Natural killer cell (primary cell): ENCODE measurements at regions not wholly inside any gene's neighbourhood (a gene's known extent, or its start where the extent isn't known, plus 50 kb on each side); places are given as distances from the start of the nearest gene placed in this dataset.

Experiments
- ATAC-seq, 3 donors: fragments of 150-1000 bp in 2 of 3; fragments of 200-7000 bp in 1 of 3; cut with Tn5 transposase; 1 replicate in 1 of 3; 2 replicates in 2 of 3; pipeline ENCODE4 v1.10.0; 2021; ENCODE audit warnings: mild to moderate bottlenecking in 2 of 3, moderate library complexity in 2 of 3
- DNase-seq, 2 donors: peaks; one replicate each; pipeline versions ENCODE4 v3.0.0 to v3.0.0-alpha.2; 2013 to 2021; ENCODE audit warnings: mixed read lengths in 1 of 2
- H3K27ac ChIP-seq: one replicate; pipeline ENCODE4 v1.5.1; 2013; ENCODE audit warnings: mild to moderate bottlenecking, low read length
- H3K27me3 ChIP-seq: one replicate; pipeline ENCODE4 v1.6.1; 2013; ENCODE audit warnings: low read length; ENCODE audit not compliant: control insufficient read depth, insufficient read depth
- H3K36me3 ChIP-seq: one replicate; pipeline ENCODE4 v1.6.1; 2013; ENCODE audit warnings: low read length; ENCODE audit not compliant: control insufficient read depth, insufficient read depth
- H3K4me1 ChIP-seq: one replicate; pipeline ENCODE4 v1.6.1; 2013; ENCODE audit warnings: low read length; ENCODE audit not compliant: control insufficient read depth, insufficient read depth
- H3K4me3 ChIP-seq: one replicate; pipeline ENCODE4 v1.5.1; 2013; ENCODE audit warnings: low read length
- H3K9me3 ChIP-seq: one replicate; pipeline ENCODE4 v1.6.1; 2013; ENCODE audit warnings: low read length; ENCODE audit not compliant: control insufficient read depth, insufficient read depth
- H3K27ac Mint-ChIP-seq, 2 donors: one replicate each; pipeline ENCODE4 v1.8.0; 2022; ENCODE audit warnings: mild to moderate bottlenecking in 2 of 2, mixed read lengths in 2 of 2, moderate library complexity in 1 of 2
- H3K27me3 Mint-ChIP-seq, 2 donors: one replicate each; pipeline ENCODE4 v1.8.0; 2022; ENCODE audit warnings: low read depth in 2 of 2, mixed read lengths in 2 of 2
- H3K36me3 Mint-ChIP-seq: one replicate; pipeline ENCODE4 v1.8.0; 2022; ENCODE audit warnings: mixed read lengths
- H3K4me1 Mint-ChIP-seq, 2 donors: one replicate each; pipeline ENCODE4 v1.8.0; 2022; ENCODE audit warnings: mixed read lengths in 2 of 2
- H3K4me3 Mint-ChIP-seq: one replicate; pipeline ENCODE4 v1.8.0; 2022; ENCODE audit warnings: mild to moderate bottlenecking, moderate library complexity, mixed read lengths
- H3K9me3 Mint-ChIP-seq, 2 donors: one replicate each; pipeline ENCODE4 v1.8.0; 2022; ENCODE audit warnings: mixed read lengths in 2 of 2
- CTCF ChIP-seq: fragments of 200-600 bp; IDR thresholded peaks from one replicate; pipeline ENCODE4 v1.8.0; 2022; ENCODE audit warnings: antibody characterized with exemption
- WGBS: methylation state at CpG from one replicate; pipeline ENCODE4 v1.1.7; 2013; ENCODE audit warnings: missing lambda C conversion rate; ENCODE audit not compliant: insufficient coverage; 5-methylcytosine and 5-hydroxymethylcytosine counted together
- intact Hi-C: fragments of 100-400 bp; cut with micrococcal nuclease; formaldehyde crosslinking; loops from one replicate; pipeline ENCODE4 v1.14.2; 2022

DNA sequence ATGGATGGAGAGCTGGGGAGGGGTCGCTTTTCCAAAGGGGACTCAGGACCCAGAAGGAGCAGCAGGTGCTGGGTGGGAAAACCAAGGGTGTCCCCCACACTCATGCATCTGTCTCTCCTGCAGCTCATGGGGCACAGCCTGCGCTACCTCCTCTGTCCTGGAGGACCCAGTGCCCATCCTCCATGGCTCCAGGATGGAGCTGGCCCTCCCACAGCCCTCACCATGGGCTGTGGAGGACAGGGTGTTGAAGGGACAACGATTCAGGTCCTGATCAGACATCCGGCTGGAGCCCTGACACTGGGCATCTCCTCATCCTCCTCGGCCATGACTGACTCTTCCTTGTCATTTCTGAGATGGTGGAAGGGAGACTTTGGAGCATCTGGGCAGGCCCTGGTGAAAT lies 97.9 kb upstream of the SULF2 start:
- H3K9me3 Mint-ChIP-seq, result no peaks in the 10 kb centered on the region
- intact Hi-C loops, result no loop called here
- no peak for ATAC-seq
- Histone ChIP-seq H3K9me3 (no peaks in the 10 kb centered on the region), H3K4me3 (no peak overlapping the region), H3K27ac (no peak overlapping the region), H3K27me3 (no peaks in the 10 kb centered on the region), H3K4me1 (no peaks in the 10 kb centered on the region), H3K36me3 (no peaks in the 10 kb centered on the region)
- no peak for DNase-seq
- TF ChIP-seq CTCF, result no peak
- H3K36me3 Mint-ChIP-seq, result no peaks in the 10 kb centered on the region
- 85% methylated on average over 5 of the region's 5 CpGs for WGBS
- H3K4me3 Mint-ChIP-seq, result no peak overlapping the region
- no peak overlapping the region for H3K27ac Mint-ChIP-seq
- H3K27me3 Mint-ChIP-seq, result no peaks in the 10 kb centered on the region
- no peaks in the 10 kb centered on the region for H3K4me1 Mint-ChIP-seq

- Histone ChIP-seq H3K4me3 (no peak overlapping the region), H3K4me1 (no peaks in the 10 kb centered on the region), H3K27me3 (no peaks in the 10 kb centered on the region), H3K27ac (no peak overlapping the region), H3K9me3 (no peaks in the 10 kb centered on the region), H3K36me3 (no peaks in the 10 kb centered on the region)
- Mint-ChIP-seq H3K27me3 (no peaks in the 10 kb centered on the region), H3K36me3 (no peaks in the 10 kb centered on the region), H3K9me3 (no peaks in the 10 kb centered on the region), H3K4me3 (no peak overlapping the region), H3K27ac (no peak overlapping the region), H3K4me1 (no peaks in the 10 kb centered on the region)
- ATAC-seq (no peak), DNase-seq (no peak)
- TF ChIP-seq CTCF, result no peak
- intact Hi-C loops, result no loop called here
- WGBS, result 93% methylated on average over 14 of the region's 15 CpGs
These were observed 94.5 kb upstream of the SULF2 start for GRCh38 chr20:47879771-47880170.

DNA sequence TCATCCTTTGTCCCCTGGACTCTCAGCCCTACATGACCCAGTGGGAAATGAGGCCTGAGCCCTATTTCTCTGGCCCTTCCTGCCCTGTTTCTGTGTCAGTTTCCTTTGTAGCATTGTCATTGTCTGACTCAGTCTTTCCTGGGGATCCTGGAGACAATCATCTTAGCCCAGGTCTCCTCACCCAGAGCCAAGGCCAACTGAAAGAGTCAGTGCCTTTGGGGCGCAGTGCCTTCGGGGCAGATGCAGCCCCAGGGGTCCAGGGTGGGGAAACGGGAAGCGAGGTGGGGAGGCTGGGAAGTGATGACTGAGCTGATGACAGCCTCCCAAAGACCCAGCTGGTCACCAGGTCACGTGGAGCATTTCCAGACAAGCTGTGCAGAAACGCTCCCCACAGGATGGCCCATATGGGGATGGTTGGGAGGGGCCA lies 93.3 kb upstream of the SULF2 start:
- H3K9me3 Mint-ChIP-seq, result no peaks in the 10 kb centered on the region
- ATAC-seq, result no peak
- H3K4me1 Mint-ChIP-seq, result no peaks in the 10 kb centered on the region
- Histone ChIP-seq H3K27me3 (no peaks in the 10 kb centered on the region), H3K9me3 (no peaks in the 10 kb centered on the region), H3K36me3 (no peaks in the 10 kb centered on the region), H3K4me1 (no peaks in the 10 kb centered on the region), H3K27ac (no peak overlapping the region), H3K4me3 (no peak overlapping the region)
- no peak for TF ChIP-seq CTCF
- no peak for DNase-seq
- WGBS, result 90% methylated on average over 5 of the region's 6 CpGs
- H3K4me3 Mint-ChIP-seq, result no peak overlapping the region
- H3K36me3 Mint-ChIP-seq, result no peaks in the 10 kb centered on the region
- no peak overlapping the region for H3K27ac Mint-ChIP-seq
- intact Hi-C loops, result no loop called here
- H3K27me3 Mint-ChIP-seq, result no peaks in the 10 kb centered on the region

GRCh38 chr20:47876311-47877088 lies 91.2 kb upstream of the SULF2 start:
- 18% methylated on average over 4 of the region's 5 CpGs for WGBS
- Histone ChIP-seq H3K4me3 (no peak overlapping the region), H3K4me1 (no peaks in the 10 kb centered on the region), H3K27ac (no peak overlapping the region), H3K9me3 (no peaks in the 10 kb centered on the region), H3K36me3 (no peaks in the 10 kb centered on the region), H3K27me3 (no peaks in the 10 kb centered on the region)
- ATAC-seq (no peak), DNase-seq (no peak)
- Mint-ChIP-seq H3K27me3 (no peaks in the 10 kb centered on the region), H3K4me3 (no peak overlapping the region), H3K9me3 (no peaks in the 10 kb centered on the region), H3K4me1 (no peaks in the 10 kb centered on the region), H3K36me3 (no peaks in the 10 kb centered on the region), H3K27ac (no peak overlapping the region)
- intact Hi-C loops, result no loop called here
- TF ChIP-seq CTCF, result no peak
